ENCODE measurements at regions not wholly inside any gene's neighbourhood (a gene's known extent, or its start where the extent isn't known, plus 50 kb on each side); places are given as distances from the start of the nearest gene placed in this dataset.
A peak's percentile ranks its signal among the peaks of the same experiment; 100 is the strongest.

DNA sequence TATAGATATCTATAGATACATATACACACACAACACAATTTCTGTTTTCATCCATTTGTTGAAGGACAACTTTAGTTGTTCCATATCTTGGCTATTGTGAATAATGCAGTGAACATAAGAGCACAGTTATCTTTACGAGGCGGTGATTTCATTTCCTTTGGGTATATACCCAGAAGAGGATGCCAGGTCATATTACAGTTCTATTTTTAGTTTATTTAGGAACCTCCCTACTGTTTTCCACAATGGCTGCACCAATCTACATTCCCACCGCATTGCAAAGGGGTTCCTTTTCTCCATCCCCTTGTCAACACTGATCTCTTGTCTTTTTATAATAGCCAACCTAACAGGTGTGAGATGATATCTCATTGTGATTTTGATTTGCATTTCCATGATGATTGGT, 143.4 kb upstream of the ARHGAP5 start (continued):
- TF ChIP-seq, protein P1, sequence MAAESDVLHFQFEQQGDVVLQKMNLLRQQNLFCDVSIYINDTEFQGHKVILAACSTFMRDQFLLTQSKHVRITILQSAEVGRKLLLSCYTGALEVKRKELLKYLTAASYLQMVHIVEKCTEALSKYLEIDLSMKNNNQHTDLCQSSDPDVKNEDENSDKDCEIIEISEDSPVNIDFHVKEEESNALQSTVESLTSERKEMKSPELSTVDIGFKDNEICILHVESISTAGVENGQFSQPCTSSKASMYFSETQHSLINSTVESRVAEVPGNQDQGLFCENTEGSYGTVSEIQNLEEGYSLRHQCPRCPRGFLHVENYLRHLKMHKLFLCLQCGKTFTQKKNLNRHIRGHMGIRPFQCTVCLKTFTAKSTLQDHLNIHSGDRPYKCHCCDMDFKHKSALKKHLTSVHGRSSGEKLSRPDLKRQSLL (tag by site-specific recombination; IDR thresholded peaks at IDR 0.05) = no peak
- TF ChIP-seq ZNF549 (tag by site-specific recombination; IDR thresholded peaks at IDR 0.05) (no peak), ZNF394 (tag by site-specific recombination; IDR thresholded peaks at IDR 0.05; ENCODE audit: borderline replicate concordance) (0 out of 2 replicates have a peak, but pooled peaks have one; percentile 35), ZNF274 (IDR thresholded peaks at IDR 0.05; ENCODE audit: low read length) (no peak), ZNF274 (tag by site-specific recombination; IDR thresholded peaks at IDR 0.05; ENCODE audit: borderline replicate concordance) (no peak), SP2 (tag by site-specific recombination; IDR thresholded peaks at IDR 0.05) (no peak), ZNF121 (tag by site-specific recombination; IDR thresholded peaks at IDR 0.05) (no peak), ZNF792 (tag by site-specific recombination; IDR thresholded peaks at IDR 0.05) (no peak), ZNF248 (tag by site-specific recombination; IDR thresholded peaks at IDR 0.05) (no peak), ZFP3 (tag by site-specific recombination; IDR thresholded peaks at IDR 0.05; ENCODE audit: low read depth) (no peak), ZNF354C (tag by site-specific recombination; IDR thresholded peaks at IDR 0.05; ENCODE audit: borderline replicate concordance, low read depth) (no peak), ZNF585B (tag by site-specific recombination; IDR thresholded peaks at IDR 0.05) (no peak), ZNF133 (tag by site-specific recombination; IDR thresholded peaks at IDR 0.05) (no peak), ZNF426 (tag by site-specific recombination; IDR thresholded peaks at IDR 0.05) (no peak), REPIN1 (tag by site-specific recombination; IDR thresholded peaks at IDR 0.05; ENCODE audit: low read depth) (no peak), ZNF561 (tag by site-specific recombination; IDR thresholded peaks at IDR 0.05; ENCODE audit: borderline replicate concordance) (0 out of 2 replicates have a peak, but pooled peaks have one; percentile 54), ZNF623 (tag by site-specific recombination; IDR thresholded peaks at IDR 0.05) (no peak), ZXDB (tag by site-specific recombination; IDR thresholded peaks at IDR 0.05) (peak; percentile 77), ZNF292 (tag by site-specific recombination; IDR thresholded peaks at IDR 0.05; ENCODE audit: borderline replicate concordance, low read depth) (no peak), ZNF211 (tag by site-specific recombination; IDR thresholded peaks at IDR 0.05; ENCODE audit: low read depth) (no peak), ZNF169 (tag by site-specific recombination; IDR thresholded peaks at IDR 0.05) (no peak)
- TF ChIP-seq, protein P2, sequence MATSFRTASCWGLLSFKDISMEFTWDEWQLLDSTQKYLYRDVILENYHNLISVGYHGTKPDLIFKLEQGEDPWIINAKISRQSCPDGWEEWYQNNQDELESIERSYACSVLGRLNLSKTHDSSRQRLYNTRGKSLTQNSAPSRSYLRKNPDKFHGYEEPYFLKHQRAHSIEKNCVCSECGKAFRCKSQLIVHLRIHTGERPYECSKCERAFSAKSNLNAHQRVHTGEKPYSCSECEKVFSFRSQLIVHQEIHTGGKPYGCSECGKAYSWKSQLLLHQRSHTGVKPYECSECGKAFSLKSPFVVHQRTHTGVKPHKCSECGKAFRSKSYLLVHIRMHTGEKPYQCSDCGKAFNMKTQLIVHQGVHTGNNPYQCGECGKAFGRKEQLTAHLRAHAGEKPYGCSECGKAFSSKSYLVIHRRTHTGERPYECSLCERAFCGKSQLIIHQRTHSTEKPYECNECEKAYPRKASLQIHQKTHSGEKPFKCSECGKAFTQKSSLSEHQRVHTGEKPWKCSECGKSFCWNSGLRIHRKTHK (tag by site-specific recombination; IDR thresholded peaks at IDR 0.05) = no peak
- TF ChIP-seq, protein P3, sequence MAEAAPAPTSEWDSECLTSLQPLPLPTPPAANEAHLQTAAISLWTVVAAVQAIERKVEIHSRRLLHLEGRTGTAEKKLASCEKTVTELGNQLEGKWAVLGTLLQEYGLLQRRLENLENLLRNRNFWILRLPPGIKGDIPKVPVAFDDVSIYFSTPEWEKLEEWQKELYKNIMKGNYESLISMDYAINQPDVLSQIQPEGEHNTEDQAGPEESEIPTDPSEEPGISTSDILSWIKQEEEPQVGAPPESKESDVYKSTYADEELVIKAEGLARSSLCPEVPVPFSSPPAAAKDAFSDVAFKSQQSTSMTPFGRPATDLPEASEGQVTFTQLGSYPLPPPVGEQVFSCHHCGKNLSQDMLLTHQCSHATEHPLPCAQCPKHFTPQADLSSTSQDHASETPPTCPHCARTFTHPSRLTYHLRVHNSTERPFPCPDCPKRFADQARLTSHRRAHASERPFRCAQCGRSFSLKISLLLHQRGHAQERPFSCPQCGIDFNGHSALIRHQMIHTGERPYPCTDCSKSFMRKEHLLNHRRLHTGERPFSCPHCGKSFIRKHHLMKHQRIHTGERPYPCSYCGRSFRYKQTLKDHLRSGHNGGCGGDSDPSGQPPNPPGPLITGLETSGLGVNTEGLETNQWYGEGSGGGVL (tag by site-specific recombination; IDR thresholded peaks at IDR 0.05) = 0 out of 2 replicates have a peak, but pooled peaks have one; percentile 44
- TF ChIP-seq, protein P4, sequence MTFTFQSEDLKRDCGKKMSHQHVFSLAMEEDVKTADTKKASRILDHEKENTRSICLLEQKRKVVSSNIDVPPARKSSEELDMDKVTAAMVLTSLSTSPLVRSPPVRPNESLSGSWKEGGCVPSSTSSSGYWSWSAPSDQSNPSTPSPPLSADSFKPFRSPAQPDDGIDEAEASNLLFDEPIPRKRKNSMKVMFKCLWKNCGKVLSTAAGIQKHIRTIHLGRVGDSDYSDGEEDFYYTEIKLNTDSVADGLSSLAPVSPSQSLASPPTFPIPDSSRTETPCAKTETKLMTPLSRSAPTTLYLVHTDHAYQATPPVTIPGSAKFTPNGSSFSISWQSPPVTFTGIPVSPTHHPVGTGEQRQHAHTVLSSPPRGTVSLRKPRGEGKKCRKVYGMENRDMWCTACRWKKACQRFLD (tag by site-specific recombination; IDR thresholded peaks at IDR 0.05) = no peak
- TF ChIP-seq, protein P5, sequence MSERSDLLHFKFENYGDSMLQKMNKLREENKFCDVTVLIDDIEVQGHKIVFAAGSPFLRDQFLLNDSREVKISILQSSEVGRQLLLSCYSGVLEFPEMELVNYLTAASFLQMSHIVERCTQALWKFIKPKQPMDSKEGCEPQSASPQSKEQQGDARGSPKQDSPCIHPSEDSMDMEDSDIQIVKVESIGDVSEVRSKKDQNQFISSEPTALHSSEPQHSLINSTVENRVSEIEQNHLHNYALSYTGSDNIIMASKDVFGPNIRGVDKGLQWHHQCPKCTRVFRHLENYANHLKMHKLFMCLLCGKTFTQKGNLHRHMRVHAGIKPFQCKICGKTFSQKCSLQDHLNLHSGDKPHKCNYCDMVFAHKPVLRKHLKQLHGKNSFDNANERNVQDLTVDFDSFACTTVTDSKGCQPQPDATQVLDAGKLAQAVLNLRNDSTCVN (tag by site-specific recombination; optimal IDR thresholded peaks at IDR 0.05) = no peak
- TF ChIP-seq, protein P6, sequence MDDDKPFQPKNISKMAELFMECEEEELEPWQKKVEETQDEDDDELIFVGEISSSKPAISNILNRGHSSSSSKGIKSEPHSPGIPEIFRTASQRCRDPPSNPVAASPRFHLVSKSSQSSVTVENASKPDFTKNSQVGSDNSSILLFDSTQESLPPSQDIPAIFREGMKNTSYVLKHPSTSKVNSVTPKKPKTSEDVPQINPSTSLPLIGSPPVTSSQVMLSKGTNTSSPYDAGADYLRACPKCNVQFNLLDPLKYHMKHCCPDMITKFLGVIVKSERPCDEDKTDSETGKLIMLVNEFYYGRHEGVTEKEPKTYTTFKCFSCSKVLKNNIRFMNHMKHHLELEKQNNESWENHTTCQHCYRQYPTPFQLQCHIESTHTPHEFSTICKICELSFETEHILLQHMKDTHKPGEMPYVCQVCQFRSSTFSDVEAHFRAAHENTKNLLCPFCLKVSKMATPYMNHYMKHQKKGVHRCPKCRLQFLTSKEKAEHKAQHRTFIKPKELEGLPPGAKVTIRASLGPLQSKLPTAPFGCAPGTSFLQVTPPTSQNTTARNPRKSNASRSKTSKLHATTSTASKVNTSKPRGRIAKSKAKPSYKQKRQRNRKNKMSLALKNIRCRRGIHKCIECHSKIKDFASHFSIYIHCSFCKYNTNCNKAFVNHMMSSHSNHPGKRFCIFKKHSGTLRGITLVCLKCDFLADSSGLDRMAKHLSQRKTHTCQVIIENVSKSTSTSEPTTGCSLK (tag by site-specific recombination; IDR thresholded peaks at IDR 0.05) = no peak
- TF ChIP-seq, protein P7, sequence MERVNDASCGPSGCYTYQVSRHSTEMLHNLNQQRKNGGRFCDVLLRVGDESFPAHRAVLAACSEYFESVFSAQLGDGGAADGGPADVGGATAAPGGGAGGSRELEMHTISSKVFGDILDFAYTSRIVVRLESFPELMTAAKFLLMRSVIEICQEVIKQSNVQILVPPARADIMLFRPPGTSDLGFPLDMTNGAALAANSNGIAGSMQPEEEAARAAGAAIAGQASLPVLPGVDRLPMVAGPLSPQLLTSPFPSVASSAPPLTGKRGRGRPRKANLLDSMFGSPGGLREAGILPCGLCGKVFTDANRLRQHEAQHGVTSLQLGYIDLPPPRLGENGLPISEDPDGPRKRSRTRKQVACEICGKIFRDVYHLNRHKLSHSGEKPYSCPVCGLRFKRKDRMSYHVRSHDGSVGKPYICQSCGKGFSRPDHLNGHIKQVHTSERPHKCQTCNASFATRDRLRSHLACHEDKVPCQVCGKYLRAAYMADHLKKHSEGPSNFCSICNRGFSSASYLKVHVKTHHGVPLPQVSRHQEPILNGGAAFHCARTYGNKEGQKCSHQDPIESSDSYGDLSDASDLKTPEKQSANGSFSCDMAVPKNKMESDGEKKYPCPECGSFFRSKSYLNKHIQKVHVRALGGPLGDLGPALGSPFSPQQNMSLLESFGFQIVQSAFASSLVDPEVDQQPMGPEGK (tag by site-specific recombination; IDR thresholded peaks at IDR 0.05) = no peak; the same call in 1 of the 2 replicates
- TF ChIP-seq, protein P8, sequence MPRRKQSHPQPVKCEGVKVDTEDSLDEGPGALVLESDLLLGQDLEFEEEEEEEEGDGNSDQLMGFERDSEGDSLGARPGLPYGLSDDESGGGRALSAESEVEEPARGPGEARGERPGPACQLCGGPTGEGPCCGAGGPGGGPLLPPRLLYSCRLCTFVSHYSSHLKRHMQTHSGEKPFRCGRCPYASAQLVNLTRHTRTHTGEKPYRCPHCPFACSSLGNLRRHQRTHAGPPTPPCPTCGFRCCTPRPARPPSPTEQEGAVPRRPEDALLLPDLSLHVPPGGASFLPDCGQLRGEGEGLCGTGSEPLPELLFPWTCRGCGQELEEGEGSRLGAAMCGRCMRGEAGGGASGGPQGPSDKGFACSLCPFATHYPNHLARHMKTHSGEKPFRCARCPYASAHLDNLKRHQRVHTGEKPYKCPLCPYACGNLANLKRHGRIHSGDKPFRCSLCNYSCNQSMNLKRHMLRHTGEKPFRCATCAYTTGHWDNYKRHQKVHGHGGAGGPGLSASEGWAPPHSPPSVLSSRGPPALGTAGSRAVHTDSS (tag by site-specific recombination; IDR thresholded peaks at IDR 0.05) = no peak; the same call in 1 of the 2 replicates

All from HEK293 (cell line).